Occipital lobe (tissue), 1 donor: ENCODE measurements at regions not wholly inside any gene's neighbourhood (a gene's known extent, or its start where the extent isn't known, plus 50 kb on each side); places are given as distances from the start of the nearest gene placed in this dataset.

Experiments used
- DNase-seq: peaks from one replicate; lab custom pipeline; 2025; lab: John Stamatoyannopoulos, UW

DNA sequence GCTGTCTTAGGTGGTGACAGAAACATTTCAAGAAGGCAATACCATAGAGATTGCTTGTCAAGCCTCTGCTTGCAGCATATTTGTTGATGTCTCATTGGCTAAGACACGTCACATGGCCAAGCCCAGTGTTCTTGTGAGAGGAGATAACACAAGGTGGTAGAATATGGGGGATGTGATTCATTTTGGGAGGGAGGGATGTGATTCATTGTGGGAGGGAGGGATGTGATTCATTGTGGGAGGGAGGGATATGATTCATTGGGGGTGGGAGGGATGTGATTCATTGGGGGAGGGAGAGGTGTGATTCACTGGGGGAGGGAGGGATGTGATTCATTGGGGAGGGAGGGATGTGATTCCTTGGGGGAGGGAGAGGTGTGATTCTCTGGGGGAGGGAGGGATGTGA lies 470.5 kb upstream of the SALL1 start:
- DNase-seq = no peak

DNA sequence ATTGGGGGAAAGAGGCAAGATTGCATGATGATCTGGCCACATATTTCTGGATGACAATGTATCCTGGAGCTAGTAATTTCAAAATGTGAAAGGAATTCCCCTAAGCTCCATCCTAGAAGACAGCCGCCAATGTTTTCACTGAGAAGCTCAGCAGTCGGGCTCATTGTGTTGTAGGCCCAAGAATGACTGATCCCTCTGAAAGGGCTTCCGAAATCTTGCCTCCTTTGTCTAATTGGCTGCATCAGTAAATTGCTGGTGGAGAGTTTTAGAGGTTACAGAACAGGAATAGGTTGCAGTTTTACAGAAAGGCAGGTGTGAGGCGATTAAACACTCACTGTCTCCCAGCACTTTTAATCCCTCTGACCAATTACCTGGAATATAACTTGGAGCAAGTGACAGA lies 464.1 kb upstream of the SALL1 start:
- DNase-seq = no peak

DNA sequence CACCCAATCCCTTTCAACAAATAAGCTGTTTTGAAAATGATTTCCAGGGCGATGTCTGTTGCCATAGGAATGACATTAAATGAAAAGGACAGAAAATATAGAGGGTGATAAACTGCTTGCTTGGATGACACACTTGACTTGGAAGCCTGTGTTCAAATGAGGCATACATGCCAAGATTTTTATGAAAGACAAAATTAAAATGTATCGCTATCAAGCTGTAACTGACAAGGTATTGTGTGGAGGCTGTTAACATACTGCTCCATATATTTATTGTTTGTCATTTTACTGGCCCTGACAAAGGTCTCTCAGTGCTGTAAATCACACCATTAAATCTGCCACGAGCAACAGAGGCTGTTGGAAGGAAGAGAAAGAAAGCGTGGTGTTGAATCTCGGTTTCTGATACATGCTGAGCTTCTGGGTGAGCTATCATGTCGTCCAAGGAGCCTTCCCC lies 456.2 kb upstream of the SALL1 start:
- no peak for DNase-seq

DNA sequence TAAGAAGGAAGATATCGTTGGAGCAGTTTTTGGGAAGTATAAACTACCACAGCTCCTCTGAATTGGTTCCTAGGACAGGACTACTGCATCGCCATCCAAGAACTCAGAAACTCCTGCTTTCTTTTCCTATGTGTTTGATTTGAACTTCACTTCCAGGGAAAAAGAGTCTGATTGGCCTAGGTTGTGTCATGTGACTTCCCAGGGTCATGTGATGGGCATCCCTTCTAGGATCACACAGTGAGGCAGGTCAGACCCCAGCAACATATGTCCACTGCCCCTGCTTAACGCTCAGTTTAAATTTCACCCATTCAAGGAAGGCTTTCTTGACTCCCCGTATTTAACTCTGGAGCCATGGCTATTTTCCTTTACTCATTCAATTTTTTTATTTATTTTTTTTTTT lies 445.2 kb upstream of the SALL1 start:
- DNase-seq = no peak

DNA sequence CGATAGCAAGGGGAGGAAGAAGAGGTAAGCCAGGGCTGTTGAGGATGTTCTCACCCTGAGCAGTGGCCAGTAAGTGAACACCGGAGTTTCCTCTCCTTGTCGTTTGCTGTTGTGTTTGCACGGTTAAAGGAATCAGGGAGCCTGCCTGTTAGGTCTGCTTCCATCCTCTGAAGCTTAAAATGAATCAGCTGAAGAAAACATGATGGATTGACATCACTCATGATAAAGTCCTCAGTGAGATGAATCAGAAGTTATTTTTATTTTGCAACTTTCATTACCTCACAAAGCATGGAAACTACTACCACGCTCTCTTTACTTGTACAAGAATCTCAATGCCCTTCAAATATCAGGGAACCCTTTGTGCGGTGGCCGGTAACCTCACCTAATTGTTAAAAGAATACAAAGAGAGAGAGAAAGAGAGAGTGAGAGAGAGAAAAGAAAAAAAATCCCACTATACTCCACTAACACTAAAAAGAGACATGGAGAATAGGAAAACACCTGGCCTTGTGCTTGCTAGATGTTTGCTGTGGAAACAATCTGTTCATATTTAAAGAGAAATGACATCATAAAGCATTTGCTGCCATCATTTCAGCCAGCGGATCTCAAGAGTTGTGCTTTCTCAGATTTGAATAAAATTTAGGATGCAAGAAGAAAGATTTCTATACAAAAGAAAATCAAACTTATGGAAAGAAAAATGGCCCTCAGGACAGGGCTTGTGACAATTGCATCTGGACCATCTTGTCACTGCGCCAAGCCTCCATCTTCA lies 441.6 kb upstream of the SALL1 start:
- no peak for DNase-seq

DNA sequence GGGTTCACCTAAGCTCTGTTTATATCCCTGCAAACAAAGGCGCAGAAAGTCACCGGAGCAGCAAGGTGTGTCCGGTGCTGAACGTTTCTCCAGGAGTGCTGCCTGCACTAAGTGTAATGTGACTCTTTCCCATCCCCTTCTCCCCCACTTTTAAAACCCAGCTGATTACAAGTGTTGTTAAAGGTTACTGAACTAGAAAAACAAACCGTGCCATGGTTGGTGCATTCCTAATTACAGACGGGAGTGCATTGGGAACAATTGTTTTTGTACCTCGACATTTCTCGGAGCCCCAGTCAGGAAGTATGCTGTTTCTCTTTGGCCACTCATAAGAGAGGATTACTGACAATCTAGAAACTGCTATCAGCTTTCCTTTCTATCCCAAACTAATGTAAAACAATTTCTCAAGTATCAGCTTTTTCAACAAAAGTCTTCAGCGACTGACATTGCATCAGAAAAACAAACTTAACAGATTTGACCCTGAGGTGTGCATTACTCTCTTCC lies 441.0 kb upstream of the SALL1 start:
- DNase-seq = no peak

DNA sequence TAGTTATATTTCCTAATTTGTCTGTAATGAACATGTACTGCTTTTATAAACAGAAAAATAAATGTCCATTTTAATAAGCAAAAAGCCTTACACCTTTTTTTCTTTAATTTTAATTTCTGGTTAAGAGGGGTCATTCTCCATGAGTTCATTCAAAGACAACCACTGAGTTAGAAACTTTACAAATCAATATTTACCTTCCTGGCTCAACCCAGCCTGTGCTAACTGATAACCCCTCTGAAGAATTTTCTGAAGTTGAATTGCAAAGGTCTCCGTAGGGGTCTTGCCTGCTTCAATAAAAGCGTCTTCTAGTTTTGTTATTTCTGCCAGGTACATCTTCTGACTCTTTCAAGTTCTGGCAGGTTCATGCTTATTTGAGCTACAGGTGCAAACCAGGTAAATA lies 440.4 kb upstream of the SALL1 start:
- DNase-seq = no peak

DNA sequence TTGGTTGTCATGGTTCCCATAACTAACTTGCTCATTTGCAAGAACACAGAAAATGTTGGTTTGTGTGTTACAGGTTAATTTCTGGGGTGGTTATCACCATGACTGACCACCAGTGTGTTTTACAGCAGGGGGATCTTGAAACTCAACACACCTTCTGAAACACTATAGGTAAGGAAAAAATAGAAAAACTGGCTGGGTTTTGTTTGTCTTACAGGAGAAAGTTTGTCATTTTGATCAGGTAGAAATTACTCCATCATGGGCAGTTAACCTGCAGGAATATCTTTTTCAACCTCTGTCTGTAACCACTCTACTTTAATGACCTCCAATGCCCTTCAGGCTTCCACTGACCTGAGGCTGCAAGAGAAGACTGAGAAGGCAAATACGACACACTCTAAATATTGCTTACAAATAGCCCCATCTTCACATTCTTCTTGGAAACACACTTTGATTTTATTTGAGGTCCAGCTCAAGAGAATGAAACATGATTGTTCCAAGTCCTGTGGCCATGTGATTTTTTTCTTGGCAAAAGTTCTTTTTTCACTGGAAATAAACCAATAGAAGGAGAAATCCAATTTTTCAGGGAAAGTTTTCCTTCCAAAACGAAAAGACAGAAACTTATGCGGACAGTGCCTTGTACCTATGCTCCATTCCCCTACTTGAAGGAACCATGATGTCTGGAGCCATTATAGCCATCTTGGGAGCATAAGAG lies 428.7 kb upstream of the SALL1 start:
- no peak for DNase-seq

DNA sequence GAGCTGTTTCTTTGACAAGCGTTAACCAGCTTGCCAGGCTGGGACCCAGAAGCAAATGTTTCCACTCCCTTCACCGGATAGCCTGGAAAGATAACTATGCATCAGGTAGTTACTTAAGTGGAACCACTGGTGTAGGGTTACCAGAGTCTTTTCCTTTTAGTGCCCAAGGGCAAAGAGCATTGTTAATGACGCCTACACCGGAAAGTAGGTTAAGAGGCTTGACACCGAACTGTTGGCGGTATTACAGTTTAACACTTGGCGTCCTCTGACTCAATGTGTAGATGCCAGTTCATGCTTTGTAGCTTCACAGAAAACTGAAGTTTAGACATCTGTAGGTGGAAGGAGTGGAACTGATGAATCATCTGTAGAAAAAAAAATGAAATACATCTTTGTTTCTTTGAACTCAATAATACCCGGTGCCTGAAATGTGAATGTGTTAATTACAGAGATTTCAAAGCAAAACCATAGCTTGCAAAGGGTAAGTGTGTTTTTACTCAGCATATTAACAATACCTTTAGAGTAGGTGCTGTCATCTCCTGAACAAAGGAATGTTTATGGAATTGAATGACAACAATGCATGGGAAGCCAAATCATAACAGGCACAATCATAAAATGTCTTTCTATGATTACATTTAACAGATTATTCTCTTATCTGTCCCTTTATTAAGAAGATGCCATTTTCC lies 426.7 kb upstream of the SALL1 start:
- no peak for DNase-seq

DNA sequence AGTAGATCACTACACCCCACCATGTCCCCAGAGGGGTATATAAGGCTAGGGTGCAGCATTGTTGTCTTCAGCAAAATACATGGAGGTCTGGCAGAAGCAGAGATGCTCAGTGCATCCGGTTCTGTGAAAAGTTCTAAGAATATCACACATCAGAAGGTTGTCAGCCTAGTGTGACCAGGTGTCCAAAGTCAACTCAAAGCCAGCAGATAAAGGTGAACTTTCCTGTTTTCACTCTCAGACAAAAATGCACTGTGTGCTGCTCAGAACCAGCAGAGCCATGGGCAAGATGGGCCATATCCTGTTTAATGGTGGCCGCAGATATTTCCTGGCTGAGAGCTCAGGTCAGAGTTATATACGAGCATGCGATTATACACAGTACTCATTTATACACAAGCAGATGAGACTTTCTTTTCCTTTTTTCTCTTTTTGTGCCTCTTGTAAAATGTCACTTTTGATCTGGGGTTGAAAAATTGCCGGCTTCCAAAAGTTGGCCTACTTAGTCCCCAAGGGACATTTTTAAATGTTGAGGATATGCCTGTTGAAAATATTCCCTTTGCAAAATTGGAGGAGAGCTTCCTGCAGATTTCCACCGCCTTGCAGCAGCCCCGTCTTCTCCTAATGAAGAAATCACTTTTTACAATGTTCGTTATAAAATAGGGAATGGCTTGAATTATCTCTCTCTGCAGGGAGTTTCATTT lies 425.6 kb upstream of the SALL1 start:
- no peak for DNase-seq

DNA sequence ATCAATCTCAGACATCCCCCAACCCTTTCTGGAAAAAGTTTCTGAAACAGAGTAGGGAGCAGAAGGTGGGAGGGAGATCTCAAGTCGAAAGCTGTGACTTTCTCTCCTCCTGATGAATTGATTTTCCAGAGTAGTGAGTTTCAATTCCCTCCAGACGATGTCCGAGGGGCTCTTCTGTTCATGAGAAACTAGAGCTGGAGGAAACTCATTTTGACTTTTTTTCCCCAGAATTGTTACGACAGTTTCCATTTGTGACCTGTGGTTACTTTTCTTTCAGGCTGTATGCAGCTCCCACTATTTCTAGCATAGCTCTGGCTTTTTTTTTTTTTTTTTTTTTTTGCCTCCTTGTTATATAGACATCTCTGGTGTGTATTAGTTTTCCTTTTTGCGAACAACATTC lies 422.1 kb upstream of the SALL1 start:
- DNase-seq = no peak

DNA sequence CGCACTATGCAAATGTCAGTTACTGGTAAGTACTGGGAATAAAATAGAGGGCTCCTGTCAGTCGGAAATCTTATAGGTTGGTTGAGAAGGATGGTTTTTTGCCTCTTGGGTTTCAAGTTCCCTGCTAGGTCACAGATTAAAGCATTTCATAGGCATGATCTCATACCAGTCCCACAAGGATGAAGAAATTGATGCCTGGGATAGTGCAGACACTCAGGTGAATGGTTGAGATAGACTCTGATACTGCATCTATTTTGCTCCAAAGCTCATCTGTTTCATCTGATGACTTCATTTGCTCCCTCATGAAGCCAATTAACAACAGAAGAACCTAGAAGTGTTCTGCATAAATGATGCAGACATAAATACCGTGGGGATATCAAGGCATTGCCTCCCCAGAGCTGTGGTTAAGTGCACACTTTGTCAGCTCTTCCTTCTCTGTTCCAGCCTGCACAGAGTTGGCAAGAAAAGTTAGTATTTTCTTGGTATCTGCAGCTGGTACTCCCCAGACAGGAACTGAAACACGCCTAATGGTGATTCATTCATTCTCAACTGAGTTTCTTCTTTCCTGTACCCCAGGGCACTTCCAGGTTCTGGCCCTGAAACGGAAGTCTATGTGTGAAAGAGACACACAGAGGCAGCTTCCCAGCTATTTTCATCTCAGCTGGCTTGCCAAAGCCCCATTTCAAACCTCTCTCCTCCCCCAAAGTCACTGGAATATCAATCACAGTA lies 418.3 kb upstream of the SALL1 start:
- no peak for DNase-seq

DNA sequence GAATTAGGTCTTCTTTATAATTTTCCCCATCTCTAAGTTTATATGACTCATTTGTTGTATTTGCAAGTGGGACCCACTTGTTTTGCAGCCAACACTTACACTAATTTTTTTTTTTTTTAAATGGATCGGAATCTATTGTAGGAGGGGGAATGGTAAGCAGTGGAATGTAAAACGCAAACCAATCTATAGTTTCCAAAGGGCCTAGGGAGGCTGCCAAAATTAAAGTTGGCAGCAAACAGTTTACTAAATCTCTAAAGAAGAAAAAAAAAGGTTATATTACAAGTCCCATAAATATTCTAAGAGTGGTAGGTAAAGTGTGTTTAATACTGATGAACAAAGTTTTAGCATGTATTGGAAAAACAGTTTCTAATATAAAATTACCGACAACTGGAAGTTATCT lies 416.8 kb upstream of the SALL1 start:
- DNase-seq = no peak

DNA sequence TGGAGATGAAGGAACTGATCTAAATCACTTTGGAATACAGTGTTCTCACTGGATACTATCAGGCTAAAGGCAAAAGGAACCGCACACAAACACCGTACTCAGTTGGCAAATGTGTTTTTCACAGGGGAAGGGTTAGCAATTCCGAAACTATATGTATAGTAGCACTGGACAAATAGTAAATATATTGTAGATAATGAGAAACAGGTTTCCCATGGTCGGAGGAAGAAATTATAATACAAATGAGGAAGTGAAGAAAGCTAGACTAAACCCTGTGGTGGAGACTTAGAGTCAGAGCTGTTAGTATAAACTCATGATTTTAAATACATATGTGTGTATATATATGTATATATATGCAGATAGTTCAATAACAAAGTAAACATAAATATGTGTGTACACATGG lies 414.1 kb upstream of the SALL1 start:
- DNase-seq = no peak

DNA sequence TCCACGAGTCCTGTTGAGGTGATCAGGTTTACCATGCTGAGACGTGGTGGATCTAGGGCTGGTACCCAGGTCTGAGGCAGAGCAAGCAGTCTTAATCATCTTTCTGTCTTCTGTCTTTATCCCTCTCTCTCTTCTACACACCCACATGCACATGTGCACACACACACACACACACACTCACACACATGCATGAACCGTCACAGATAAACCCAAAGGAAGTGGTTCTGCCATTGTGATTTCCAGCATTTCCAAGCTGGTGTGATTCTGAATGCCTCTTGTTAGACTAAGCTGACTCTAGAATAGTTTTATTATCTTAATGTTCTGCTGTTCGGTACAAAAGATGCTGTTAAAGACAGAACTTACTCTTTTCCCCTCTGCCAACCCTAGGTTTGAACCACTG lies 411.8 kb upstream of the SALL1 start:
- no peak for DNase-seq

DNA sequence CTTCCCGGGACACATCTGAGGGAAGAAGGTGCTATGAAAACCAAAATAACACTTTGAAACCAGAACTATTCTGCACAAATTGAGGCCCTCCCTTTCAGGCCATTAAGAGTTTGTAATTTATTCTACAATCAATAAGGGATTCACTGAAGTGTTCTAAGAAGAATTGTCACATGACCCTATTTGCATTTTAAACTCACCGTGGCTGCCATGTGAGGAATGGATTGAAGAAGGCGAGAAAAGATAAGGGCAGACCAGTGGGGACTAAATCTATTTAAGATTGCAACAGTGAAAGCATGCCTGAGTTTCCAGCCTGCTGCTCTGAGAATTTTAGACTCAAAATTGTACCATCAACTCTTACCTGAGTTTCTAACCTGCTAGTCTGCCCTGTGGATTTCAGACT lies 408.8 kb upstream of the SALL1 start:
- DNase-seq = no peak

DNA sequence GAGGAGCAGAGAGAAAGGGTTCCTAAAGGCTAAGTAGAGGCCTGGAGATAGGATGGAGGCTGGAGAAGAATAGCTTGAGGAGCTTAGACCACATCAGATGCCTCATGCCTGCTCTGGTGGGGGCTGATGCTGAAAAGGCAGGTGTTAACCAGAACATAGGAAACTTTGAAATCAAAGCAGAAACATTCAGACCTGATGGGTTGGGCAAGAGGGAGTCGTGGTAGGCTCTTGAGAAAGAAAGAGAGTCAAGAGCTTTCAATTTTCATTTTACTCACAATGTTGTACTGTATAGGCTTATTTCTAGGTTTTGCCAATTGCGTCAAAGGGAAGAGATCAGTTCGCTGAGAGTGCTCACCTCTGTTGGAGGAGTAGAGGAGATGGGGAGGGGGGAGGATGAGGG lies 406.6 kb upstream of the SALL1 start:
- DNase-seq = no peak

DNA sequence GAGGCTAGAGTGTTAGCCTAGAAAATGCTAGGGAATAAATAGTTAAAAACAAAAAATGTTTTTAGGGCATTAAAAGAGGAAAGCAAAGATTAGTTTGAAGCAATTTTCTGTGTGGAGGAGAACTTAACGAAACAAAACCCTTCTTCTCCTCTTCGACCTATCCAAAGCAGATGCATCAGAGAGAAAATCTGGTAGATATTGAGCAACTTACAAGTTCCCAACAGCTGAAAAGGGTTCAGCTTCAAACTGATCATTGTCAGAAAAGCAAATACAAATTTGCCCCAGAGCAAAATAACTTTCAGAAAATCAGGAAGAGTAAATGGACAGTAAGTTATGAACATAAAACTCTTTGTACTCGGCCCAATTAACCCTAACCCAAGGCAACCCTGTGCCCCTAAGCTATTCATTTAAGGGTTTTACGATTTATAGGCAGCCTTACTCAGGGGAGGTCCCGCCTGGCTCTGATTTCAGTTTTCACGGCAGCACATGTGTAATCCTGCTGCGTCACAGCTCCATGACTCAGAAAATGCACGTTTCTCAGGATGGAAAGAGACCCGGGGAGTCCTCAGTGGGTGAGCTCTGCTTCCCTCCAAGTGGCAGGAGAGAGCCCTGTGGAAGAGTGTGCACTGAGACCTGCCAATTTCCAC lies 405.7 kb upstream of the SALL1 start:
- DNase-seq = no peak

DNA sequence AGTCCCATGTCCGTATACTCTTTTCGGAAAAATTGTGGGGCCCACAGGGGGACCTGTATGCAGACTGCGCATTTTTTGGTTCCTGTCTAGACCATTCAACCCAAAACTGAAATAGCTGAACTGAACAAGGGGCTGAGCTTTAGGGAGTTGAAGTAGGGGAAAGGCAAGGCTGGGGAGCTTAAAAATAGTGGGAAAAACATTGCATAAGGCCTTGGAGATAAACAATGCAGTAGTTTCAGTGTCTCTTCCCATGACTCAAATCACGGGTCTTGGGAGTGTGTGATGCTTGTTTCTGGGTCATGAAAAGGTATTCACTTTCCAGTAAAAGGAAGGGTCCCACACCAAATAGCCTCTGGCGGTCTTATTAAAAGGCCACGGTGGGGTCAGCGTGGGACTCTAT lies 402.8 kb upstream of the SALL1 start:
- no peak for DNase-seq

DNA sequence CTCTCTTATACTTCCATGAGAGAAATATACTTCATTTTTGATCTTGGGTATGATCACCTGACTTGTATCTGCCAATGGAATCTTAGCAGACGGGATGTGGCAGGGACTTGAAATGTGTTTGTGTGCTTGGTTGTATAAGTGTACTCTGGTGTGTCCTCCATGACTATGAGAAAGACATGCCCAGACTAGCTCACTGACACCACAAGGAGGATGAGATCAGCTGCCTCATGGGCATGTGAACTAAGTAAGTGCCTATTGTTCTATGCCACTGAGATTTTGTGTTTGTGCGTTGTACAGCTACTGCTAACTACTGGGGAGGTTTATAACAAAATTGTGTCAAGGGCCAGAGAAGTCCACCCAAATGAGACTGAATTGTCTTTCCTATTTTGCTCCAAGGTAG lies 402.2 kb upstream of the SALL1 start:
- DNase-seq = no peak
